PC-3 (cell line): ENCODE measurements at regions not wholly inside any gene's neighbourhood (a gene's known extent, or its start where the extent isn't known, plus 50 kb on each side); places are given as distances from the start of the nearest gene placed in this dataset.

ENCODE experiments used
- CTCF ChIP-seq: fragments of 300-600 bp; sonication (generic); conservative IDR thresholded peaks from 2 replicates; pipeline ENCODE4 v1.5.1; 2017; ENCODE audit warnings: antibody characterized with exemption, low read depth, mild to moderate bottlenecking, low read length
- EZH2 ChIP-seq: fragments of 300-600 bp; sonication (generic); IDR thresholded peaks from one replicate; pipeline ENCODE4 v1.6.1; 2017; ENCODE audit warnings: antibody characterized with exemption, mild to moderate bottlenecking, low read length; ENCODE audit not compliant: unreplicated experiment

GRCh38 chr4:177726111-177726510, 283.9 kb upstream of the AGA start:
- TF ChIP-seq CTCF (no peak), EZH2 (no peak)
